Aorta (tissue), 5 donors: ENCODE measurements at regions not wholly inside any gene's neighbourhood (a gene's known extent, or its start where the extent isn't known, plus 50 kb on each side); places are given as distances from the start of the nearest gene placed in this dataset.
A peak's percentile ranks its signal among the peaks of the same experiment; 100 is the strongest.

Experiments
- ATAC-seq: fragments of 200-7000 bp; cut with Tn5 transposase; one replicate; pipeline ENCODE4 v1.9.1; 2022; ENCODE audit warnings: moderate library complexity; ENCODE audit not compliant: low FRiP score
- DNase-seq, 2 donors: peaks; one replicate each; pipeline ENCODE4 v3.0.0-alpha.2; 2020
- H3K27ac ChIP-seq, 2 donors: one replicate each; pipeline ENCODE4 v1.5.1; 2013; ENCODE audit warnings: low read length in 2 of 2, mild to moderate bottlenecking in 2 of 2, moderate library complexity in 2 of 2, control low read depth in 1 of 2, inconsistent platforms in 1 of 2, low read depth in 1 of 2
- H3K27me3 ChIP-seq, 2 donors: one replicate each; pipeline ENCODE4 v1.6.1; 2013; ENCODE audit warnings: control low read depth in 1 of 2, low read length in 1 of 2, mild to moderate bottlenecking in 1 of 2, moderate library complexity in 1 of 2; ENCODE audit not compliant: insufficient read depth in 2 of 2, control insufficient read depth in 1 of 2
- H3K36me3 ChIP-seq, 2 donors: one replicate each; pipeline ENCODE4 v1.6.1; 2013; ENCODE audit warnings: control low read depth in 1 of 2, low read length in 1 of 2, mild to moderate bottlenecking in 1 of 2; ENCODE audit not compliant: insufficient read depth in 2 of 2, control insufficient read depth in 1 of 2
- H3K4me1 ChIP-seq, 2 donors: one replicate each; pipeline ENCODE4 v1.6.1; 2013; ENCODE audit warnings: low read length in 2 of 2, control low read depth in 1 of 2, mild to moderate bottlenecking in 1 of 2, moderate library complexity in 1 of 2; ENCODE audit not compliant: insufficient read depth in 2 of 2, control insufficient read depth in 1 of 2
- H3K4me3 ChIP-seq, 2 donors: one replicate each; pipeline ENCODE4 v1.5.1; 2013; ENCODE audit warnings: low read length in 2 of 2, control low read depth in 1 of 2, mild to moderate bottlenecking in 1 of 2
- H3K9me3 ChIP-seq: one replicate; pipeline ENCODE4 v1.6.1; 2013; ENCODE audit warnings: mild to moderate bottlenecking, low read length; ENCODE audit not compliant: control insufficient read depth
- WGBS, 2 donors: extraction: QIAGEN DNeasy Blood & Tissue Kit; methylation state at CpG; one replicate each; pipeline ENCODE4 v1.1.7; 2013; 5-methylcytosine and 5-hydroxymethylcytosine counted together
- intact Hi-C, 2 donors: fragments of 100-400 bp; cut with DNase I; formaldehyde crosslinking; loops; one replicate each; pipeline versions ENCODE4 v1.14.2 to v1.15.0; 2022
- donor health status: healthy with polysubstance abuse.
- donor health status: Bipolar disorder and iron deficiency.
- donor health status: DM: no; HTN: no; CAD: no.
- donor health status: DM: no; HTN: no; CAD: no.
- donor health status: DM: yes; HTN: yes; CAD: no.

DNA sequence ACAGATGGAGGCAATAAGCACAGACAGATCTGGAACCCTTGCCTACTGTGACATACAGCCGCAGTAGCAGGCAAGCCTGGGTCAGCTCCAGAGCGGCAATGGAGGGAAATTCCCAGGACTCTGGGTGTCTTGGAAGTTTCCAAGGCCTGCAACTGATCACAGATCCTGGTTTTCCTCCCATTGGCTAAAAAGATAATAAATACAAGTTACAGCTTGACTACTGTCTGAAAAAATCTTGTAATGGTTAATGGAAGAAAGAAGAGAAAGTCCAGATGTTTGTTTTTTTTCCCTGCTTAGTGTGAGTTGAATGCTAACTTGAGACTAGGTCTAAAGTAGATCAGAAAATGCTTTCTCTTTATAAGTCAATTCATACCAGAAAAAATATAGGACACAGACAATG is 307.6 kb downstream of the ALDH8A1 start:
- no peaks in the 10 kb centered on the region for H3K36me3 ChIP-seq
- 89 to 96% methylated on average over 2 of the region's 2 CpGs for WGBS, 2 donors
- peaks cover 0 to 2% of the 10 kb centered on the region in 2 donors for H3K4me1 ChIP-seq
- no peak overlapping the region for H3K4me3 ChIP-seq
- no peaks in the 10 kb centered on the region for H3K27me3 ChIP-seq
- no peak for ATAC-seq
- H3K9me3 ChIP-seq: no peaks in the 10 kb centered on the region
- no peak overlapping the region for H3K27ac ChIP-seq
- intact Hi-C loops: loop anchor here in 1 of 2 donors (5.0 kb wide), 1 partner anchor 180 kb away; no protein-coding TSS in a partner anchor
- DNase-seq: no peak

DNA sequence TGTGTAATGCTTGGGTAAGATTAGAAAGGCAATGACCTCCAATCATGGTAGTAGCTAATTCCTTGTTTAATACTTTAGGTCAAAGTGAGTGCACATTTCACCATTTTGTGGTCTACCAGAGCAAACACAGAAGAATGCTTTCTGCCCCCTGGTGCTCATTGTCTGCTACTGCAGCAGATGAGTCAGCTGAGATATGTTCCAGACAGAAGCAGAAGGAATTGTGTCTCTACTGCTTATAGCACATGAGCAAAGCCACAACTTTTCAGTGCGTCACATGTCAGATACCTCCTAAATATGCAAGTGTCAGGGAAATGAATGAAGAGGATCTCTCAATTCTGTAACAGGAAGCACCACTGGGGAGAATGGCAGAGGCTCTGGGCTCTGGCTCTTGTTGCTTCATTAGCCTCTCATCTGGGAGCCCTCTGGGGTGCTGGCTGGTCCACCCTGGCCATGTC is 308.9 kb downstream of the ALDH8A1 start:
- Histone ChIP-seq H3K27ac (no peak overlapping the region), H3K4me3 (no peak overlapping the region), H3K27me3 (no peaks in the 10 kb centered on the region), H3K4me1 (peaks cover 0 to 2% of the 10 kb centered on the region in 2 donors), H3K36me3 (no peaks in the 10 kb centered on the region), H3K9me3 (no peaks in the 10 kb centered on the region)
- DNase-seq (peak; percentile 84 to 88), ATAC-seq (peak; percentile 94)
- intact Hi-C loops: loop anchor here (1.0 to 5.0 kb wide), 3 partner anchors 181 to 467 kb away; no protein-coding TSS in a partner anchor
- WGBS, 2 donors: 43 to 47% methylated on average over 1 of the region's 1 CpG

DNA sequence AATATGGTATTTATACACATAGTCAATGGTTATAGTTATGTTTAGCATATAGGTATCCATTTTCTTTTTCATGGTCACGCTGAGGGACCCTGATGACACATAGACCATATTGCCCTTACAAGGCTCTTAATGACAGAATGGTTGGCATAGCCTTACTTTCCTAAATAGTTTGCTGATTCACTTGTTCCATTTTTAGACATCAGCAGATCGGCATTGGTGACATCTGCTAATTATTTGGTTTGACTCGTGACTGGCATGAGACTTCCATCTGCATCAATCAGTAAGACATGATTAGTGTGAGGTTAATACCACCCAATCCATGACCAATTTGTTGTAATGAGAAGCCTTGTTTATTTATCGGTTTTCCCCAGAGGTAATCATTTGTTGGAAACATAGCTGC is 309.7 kb downstream of the ALDH8A1 start:
- H3K4me3 ChIP-seq: no peak overlapping the region
- peaks cover 0 to 2% of the 10 kb centered on the region in 2 donors for H3K4me1 ChIP-seq
- intact Hi-C loops: loop anchor here (2.0 to 5.0 kb wide), 2 partner anchors 182 to 465 kb away; no protein-coding TSS in a partner anchor
- WGBS, 2 donors: 63 to 71% methylated on average over 4 of the region's 4 CpGs
- H3K36me3 ChIP-seq: no peaks in the 10 kb centered on the region
- no peak for ATAC-seq
- no peak for DNase-seq
- H3K27me3 ChIP-seq: no peaks in the 10 kb centered on the region
- H3K9me3 ChIP-seq: no peaks in the 10 kb centered on the region
- no peak overlapping the region for H3K27ac ChIP-seq

DNA sequence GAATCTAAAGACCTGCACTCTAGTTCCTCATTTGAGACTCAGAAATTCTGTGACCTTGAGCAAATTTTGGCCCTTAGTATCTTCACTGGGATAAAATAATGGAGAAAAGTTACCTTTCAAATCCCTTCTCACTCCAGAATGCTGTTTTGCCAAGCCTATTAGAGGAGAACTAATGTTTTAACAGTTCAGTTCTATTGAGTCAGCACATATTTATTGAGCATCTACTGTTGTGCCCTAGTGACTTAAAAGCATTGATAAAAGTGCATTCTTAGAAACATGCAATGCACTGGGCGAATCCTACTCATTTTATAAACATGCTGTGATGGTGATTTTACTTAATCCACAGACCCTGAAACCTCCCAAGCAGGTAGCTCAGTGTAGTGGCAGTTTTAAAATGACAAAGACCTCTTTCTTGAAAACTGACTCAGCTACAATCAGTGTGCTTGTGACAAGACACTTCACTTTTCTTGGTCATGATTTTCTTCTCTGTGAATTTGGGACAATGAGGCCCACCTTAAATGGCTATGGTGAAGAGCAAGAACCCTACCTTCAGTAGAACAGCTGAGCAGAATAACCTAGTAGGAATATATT is 312.0 kb downstream of the ALDH8A1 start:
- Histone ChIP-seq H3K36me3 (no peaks in the 10 kb centered on the region), H3K4me3 (no peak overlapping the region), H3K27ac (no peak overlapping the region), H3K4me1 (peaks cover 0 to 2% of the 10 kb centered on the region in 2 donors), H3K27me3 (no peaks in the 10 kb centered on the region), H3K9me3 (no peaks in the 10 kb centered on the region)
- intact Hi-C loops: loop anchor here in 1 of 2 donors (10.0 kb wide), 1 partner anchor 247 kb away; no protein-coding TSS in a partner anchor
- no peak for DNase-seq
- ATAC-seq: no peak
- 86 to 92% methylated on average over 1 of the region's 1 CpG for WGBS, 2 donors

DNA sequence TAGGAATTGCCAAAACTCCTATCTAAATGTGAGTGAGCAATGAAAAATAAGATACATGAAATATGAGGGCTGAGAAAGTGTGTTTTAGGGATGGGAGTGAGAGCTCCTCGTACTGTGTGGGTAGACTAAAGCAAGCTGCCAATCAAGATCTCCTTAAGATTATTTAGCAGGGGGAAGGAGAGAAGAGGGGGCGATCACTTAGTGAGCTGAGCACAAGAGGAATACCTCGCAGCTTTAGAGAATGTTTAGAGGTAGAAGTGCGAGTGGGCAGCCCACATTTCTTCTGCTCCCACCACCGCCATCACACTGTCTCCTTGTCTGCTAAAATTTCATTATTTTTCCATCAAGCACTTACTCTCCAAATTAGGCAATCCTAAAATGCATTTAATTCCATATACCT is 312.6 kb downstream of the ALDH8A1 start:
- Histone ChIP-seq H3K4me3 (no peak overlapping the region), H3K27me3 (no peaks in the 10 kb centered on the region), H3K4me1 (peaks cover 0 to 2% of the 10 kb centered on the region in 2 donors), H3K36me3 (no peaks in the 10 kb centered on the region), H3K27ac (no peak overlapping the region), H3K9me3 (no peaks in the 10 kb centered on the region)
- DNase-seq (no peak), ATAC-seq (no peak)
- WGBS, 2 donors: 90 to 95% methylated on average over 5 of the region's 5 CpGs
- intact Hi-C loops: loop anchor here in 1 of 2 donors (10.0 kb wide), 1 partner anchor 248 kb away; no protein-coding TSS in a partner anchor

DNA sequence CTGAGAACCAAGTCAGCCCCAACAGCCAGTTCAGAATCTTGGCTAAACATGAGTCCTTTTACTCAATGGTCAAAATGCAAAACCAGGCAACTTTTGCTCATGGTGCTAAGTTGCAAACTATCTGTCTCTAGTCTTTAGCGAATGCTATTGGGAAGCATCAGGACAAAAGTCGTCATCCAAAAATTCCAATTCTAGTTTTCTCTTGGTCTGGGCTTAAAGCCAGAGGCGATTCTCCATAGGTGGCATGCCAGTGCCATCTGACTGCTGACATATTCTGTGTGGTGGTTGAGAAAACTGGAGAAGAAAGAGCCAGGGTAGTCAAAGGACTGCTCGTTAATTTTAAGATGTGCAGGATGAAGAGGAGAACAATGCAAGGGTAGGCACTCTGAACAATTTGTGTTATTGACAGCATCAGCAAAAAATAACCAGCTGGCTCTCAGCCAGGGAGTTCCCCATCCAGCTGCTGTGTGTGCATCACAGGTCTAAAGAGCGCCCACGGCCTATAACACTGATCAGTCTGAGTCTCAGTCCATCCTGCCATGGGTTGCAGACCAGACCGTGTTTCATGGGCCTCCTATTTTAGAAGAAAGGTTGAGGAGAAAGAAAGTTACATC is 313.6 kb downstream of the ALDH8A1 start:
- ATAC-seq (no peak), DNase-seq (peak in 1 of 2 donors; percentile 48)
- 95 to 96% methylated on average over 7 of the region's 7 CpGs for WGBS, 2 donors
- H3K27ac ChIP-seq: no peak overlapping the region
- H3K36me3 ChIP-seq: no peaks in the 10 kb centered on the region
- H3K9me3 ChIP-seq: no peaks in the 10 kb centered on the region
- peaks cover 0 to 2% of the 10 kb centered on the region in 2 donors for H3K4me1 ChIP-seq
- no peaks in the 10 kb centered on the region for H3K27me3 ChIP-seq
- intact Hi-C loops: loop anchor here in 1 of 2 donors (10.0 kb wide), 1 partner anchor 249 kb away; no protein-coding TSS in a partner anchor
- H3K4me3 ChIP-seq: no peak overlapping the region

DNA sequence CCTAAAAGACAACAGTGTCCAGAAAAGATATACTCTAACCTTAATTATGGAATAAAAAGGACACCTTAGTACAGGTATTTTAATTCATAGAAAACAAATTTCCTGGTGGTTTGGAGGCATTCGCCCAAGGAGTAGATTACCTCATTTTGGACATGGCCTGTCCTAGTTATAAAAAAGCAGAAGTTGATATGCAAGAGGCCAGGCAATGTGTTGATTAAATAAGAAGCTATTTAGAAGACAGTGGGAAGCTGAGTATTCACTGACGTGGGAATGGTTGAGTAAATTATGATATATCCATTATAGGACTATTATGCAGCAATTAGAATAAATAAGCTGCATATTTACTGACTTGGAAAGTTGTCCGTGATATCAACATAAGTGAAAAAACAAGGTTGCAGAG is 314.9 kb downstream of the ALDH8A1 start:
- ATAC-seq (no peak), DNase-seq (no peak)
- intact Hi-C loops: loop anchor here in 1 of 2 donors (10.0 kb wide), 1 partner anchor 250 kb away; no protein-coding TSS in a partner anchor
- H3K27me3 ChIP-seq: no peaks in the 10 kb centered on the region
- H3K36me3 ChIP-seq: no peaks in the 10 kb centered on the region
- H3K4me3 ChIP-seq: no peak overlapping the region
- no peaks in the 10 kb centered on the region for H3K9me3 ChIP-seq
- 93% methylated on average over 3 of the region's 3 CpGs for WGBS, 2 donors
- H3K27ac ChIP-seq: no peak overlapping the region
- H3K4me1 ChIP-seq: no peaks in the 10 kb centered on the region

DNA sequence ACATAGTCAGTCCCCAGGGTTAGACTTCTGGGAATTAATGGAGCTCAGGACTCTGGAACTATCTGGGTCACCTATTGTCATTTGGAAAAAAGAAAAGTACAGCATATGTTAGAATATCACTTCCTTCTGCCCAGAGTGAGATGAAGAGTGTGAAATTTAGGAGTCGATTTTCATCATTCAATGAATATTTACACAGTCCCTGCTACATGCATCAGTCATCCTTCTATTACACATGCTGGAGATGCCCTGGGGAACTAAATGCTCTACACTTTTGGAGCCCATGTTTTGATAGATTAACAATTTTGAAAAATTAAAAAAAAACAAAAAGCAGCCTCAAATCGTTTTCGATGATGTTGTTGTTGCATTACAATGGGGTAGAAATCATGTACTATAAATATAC is 315.4 kb downstream of the ALDH8A1 start:
- no peak for DNase-seq
- intact Hi-C loops: loop anchor here in 1 of 2 donors (10.0 kb wide), 1 partner anchor 250 kb away; no protein-coding TSS in a partner anchor
- no peaks in the 10 kb centered on the region for H3K4me1 ChIP-seq
- H3K9me3 ChIP-seq: no peaks in the 10 kb centered on the region
- no peak overlapping the region for H3K4me3 ChIP-seq
- 56 to 64% methylated on average over 3 of the region's 3 CpGs for WGBS, 2 donors
- no peak for ATAC-seq
- H3K27ac ChIP-seq: no peak overlapping the region
- H3K36me3 ChIP-seq: no peaks in the 10 kb centered on the region
- no peaks in the 10 kb centered on the region for H3K27me3 ChIP-seq
